ENCODE measurements at regions not wholly inside any gene's neighbourhood (a gene's known extent, or its start where the extent isn't known, plus 50 kb on each side); places are given as distances from the start of the nearest gene placed in this dataset.
"Not testable (repeated sequence)": the region's sequence is repeated elsewhere in the genome, so short reads cannot be mapped to it uniquely, and the experiment has no call there.

DNA sequence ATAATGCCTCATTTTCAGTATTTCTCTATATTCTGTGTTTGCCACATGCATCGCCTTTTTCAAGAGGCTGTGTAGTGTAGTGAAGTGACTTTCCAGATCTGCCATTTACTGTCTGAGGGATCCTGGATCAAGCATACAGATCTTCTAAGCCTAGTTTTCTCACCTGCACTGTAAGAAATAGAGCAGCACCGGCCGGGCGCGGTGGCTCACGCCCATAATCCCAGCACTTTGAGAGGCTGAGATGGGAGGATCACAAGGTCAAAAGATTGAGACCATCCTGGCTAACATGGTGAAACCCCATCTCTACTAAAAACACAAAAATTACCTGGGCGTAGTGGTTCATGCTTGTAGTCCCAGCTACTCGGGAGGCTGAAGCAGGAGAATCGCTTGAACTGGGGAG is 1387.5 kb downstream of the AACS start:
- TF ChIP-seq POLR2A (IDR thresholded peaks at IDR 0.05; ENCODE audit: control extremely low read depth in 1 of 2, low read depth in 2 of 2, low read length in 2 of 2); TEAD4 (IDR thresholded peaks at IDR 0.05; ENCODE audit: low read depth, low read length); ZNF274 (IDR thresholded peaks at IDR 0.05; ENCODE audit: borderline replicate concordance, extremely low read depth, low read length); SIX5 (IDR thresholded peaks at IDR 0.05; ENCODE audit: low read depth, low read length); SP1 (IDR thresholded peaks at IDR 0.05; ENCODE audit: low read depth, low read length); NRF1 (IDR thresholded peaks at IDR 0.05; ENCODE audit: low read depth, low read length); GABPA (IDR thresholded peaks at IDR 0.05; ENCODE audit: borderline replicate concordance, insufficient read depth, low read length); JUND (IDR thresholded peaks at IDR 0.05; ENCODE audit: low read length); EZH2 (IDR thresholded peaks at IDR 0.05; ENCODE audit: low read depth, low read length, severe bottlenecking); GTF2F1 (IDR thresholded peaks at IDR 0.05; ENCODE audit: borderline replicate concordance, low read depth, low read length): not testable (repeated sequence)
- TF ChIP-seq, protein P1, sequence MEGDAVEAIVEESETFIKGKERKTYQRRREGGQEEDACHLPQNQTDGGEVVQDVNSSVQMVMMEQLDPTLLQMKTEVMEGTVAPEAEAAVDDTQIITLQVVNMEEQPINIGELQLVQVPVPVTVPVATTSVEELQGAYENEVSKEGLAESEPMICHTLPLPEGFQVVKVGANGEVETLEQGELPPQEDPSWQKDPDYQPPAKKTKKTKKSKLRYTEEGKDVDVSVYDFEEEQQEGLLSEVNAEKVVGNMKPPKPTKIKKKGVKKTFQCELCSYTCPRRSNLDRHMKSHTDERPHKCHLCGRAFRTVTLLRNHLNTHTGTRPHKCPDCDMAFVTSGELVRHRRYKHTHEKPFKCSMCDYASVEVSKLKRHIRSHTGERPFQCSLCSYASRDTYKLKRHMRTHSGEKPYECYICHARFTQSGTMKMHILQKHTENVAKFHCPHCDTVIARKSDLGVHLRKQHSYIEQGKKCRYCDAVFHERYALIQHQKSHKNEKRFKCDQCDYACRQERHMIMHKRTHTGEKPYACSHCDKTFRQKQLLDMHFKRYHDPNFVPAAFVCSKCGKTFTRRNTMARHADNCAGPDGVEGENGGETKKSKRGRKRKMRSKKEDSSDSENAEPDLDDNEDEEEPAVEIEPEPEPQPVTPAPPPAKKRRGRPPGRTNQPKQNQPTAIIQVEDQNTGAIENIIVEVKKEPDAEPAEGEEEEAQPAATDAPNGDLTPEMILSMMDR (IDR thresholded peaks at IDR 0.05; ENCODE audit: control extremely low read depth in 1 of 3, insufficient read depth in 1 of 3, low read depth in 1 of 3, low read length in 3 of 3), result not testable (repeated sequence)
- TF ChIP-seq, protein P2, sequence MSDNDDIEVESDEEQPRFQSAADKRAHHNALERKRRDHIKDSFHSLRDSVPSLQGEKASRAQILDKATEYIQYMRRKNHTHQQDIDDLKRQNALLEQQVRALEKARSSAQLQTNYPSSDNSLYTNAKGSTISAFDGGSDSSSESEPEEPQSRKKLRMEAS (IDR thresholded peaks at IDR 0.05), result not testable (repeated sequence)
